ENCODE measurements at regions not wholly inside any gene's neighbourhood (a gene's known extent, or its start where the extent isn't known, plus 50 kb on each side); places are given as distances from the start of the nearest gene placed in this dataset.

DNA sequence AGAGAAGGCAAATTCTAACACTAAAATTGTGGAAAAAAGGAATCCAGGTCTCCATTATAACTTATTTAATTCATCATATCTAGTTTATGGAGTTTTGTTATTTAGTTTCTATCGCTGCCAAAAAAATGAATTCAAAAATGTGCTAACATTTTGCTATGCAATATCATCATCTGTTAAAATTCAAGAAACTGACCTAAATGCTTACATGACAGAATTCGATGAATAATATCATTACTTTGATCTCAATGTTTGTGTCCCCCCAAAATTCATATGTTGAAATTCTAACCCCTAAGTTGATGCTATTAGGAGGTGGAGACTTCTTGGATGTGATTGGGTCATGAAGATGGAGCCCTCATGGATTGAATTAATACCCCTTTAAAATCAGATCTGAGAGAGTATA, 775.0 kb downstream of the PCDH17 start:
- Mint-ChIP-seq H3K9me3 (ENCODE audit: unreplicated experiment) (no peaks in the 10 kb centered on the region), H3K4me3 (ENCODE audit: unreplicated experiment) (no peak overlapping the region), H3K4me1 (ENCODE audit: unreplicated experiment) (no peaks in the 10 kb centered on the region), H3K27me3 (ENCODE audit: unreplicated experiment) (no peaks in the 10 kb centered on the region), H3K36me3 (ENCODE audit: low read depth, unreplicated experiment) (no peaks in the 10 kb centered on the region), H3K27ac (ENCODE audit: unreplicated experiment) (no peak overlapping the region)
- no peak for TF ChIP-seq CTCF (IDR thresholded peaks at IDR 0.05; ENCODE audit: unreplicated experiment)
- no peak for DNase-seq (ENCODE audit: low spot score)

DNA sequence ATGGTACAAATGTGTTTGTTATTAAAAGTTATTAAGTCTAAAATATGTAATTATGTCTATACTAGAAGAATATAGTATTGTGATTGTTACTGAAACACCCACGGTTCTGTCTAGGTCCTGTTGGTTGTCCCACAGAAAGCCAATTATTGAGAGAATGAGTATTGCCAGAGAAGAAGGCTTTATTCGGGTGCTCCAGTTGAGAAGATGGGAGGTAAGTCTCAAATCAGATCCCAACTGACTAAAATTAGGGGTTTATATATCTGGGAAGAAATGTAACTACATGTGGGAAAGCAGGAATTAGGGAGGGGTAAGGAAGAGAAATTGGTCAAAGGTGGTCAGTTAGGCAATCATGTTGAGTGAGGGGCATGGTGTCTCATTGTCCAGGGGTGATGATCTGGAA, 798.4 kb downstream of the PCDH17 start:
- Mint-ChIP-seq H3K4me1 (ENCODE audit: unreplicated experiment) (no peaks in the 10 kb centered on the region), H3K27ac (ENCODE audit: unreplicated experiment) (no peak overlapping the region), H3K9me3 (ENCODE audit: unreplicated experiment) (peaks cover 13% of the 10 kb centered on the region), H3K27me3 (ENCODE audit: unreplicated experiment) (no peaks in the 10 kb centered on the region), H3K4me3 (ENCODE audit: unreplicated experiment) (no peak overlapping the region), H3K36me3 (ENCODE audit: low read depth, unreplicated experiment) (peaks cover 12% of the 10 kb centered on the region)
- TF ChIP-seq CTCF (IDR thresholded peaks at IDR 0.05; ENCODE audit: unreplicated experiment): no peak
- no peak for DNase-seq (ENCODE audit: low spot score)

DNA sequence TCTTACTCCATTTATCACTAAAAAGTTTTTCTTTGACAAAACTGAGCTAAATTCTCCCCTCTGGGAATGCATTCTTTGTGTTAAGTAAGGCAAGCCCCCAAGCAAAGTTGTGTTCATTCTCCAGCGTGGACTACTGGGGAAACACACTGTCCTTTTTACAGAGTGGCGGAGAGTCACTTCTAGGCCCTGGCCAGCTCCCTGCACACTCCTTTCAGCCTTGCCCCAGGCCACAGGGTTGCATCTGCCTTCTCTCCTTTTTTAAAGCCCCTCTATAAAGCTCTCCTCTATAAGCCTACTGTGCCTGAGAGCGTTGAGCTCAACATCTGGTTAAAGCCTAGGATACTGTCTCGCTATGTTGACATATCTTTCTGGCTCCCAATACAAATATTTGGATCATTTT, 803.4 kb downstream of the PCDH17 start:
- TF ChIP-seq CTCF (IDR thresholded peaks at IDR 0.05; ENCODE audit: unreplicated experiment): no peak
- peaks cover 3% of the 10 kb centered on the region for H3K9me3 Mint-ChIP-seq (ENCODE audit: unreplicated experiment)
- no peak overlapping the region for H3K4me3 Mint-ChIP-seq (ENCODE audit: unreplicated experiment)
- no peak for DNase-seq (ENCODE audit: low spot score)
- no peak overlapping the region for H3K27ac Mint-ChIP-seq (ENCODE audit: unreplicated experiment)
- H3K4me1 Mint-ChIP-seq (ENCODE audit: unreplicated experiment): no peaks in the 10 kb centered on the region
- H3K27me3 Mint-ChIP-seq (ENCODE audit: unreplicated experiment): no peaks in the 10 kb centered on the region
- peaks cover 4% of the 10 kb centered on the region for H3K36me3 Mint-ChIP-seq (ENCODE audit: low read depth, unreplicated experiment)

GRCh38 chr13:58437427-58437826, 805.9 kb downstream of the PCDH17 start:
- no peak overlapping the region for H3K4me3 Mint-ChIP-seq (ENCODE audit: unreplicated experiment)
- DNase-seq (ENCODE audit: low spot score): no peak
- no peak overlapping the region for H3K27ac Mint-ChIP-seq (ENCODE audit: unreplicated experiment)
- H3K27me3 Mint-ChIP-seq (ENCODE audit: unreplicated experiment): no peaks in the 10 kb centered on the region
- H3K36me3 Mint-ChIP-seq (ENCODE audit: low read depth, unreplicated experiment): no peaks in the 10 kb centered on the region
- no peaks in the 10 kb centered on the region for H3K4me1 Mint-ChIP-seq (ENCODE audit: unreplicated experiment)
- no peaks in the 10 kb centered on the region for H3K9me3 Mint-ChIP-seq (ENCODE audit: unreplicated experiment)
- TF ChIP-seq CTCF (IDR thresholded peaks at IDR 0.05; ENCODE audit: unreplicated experiment): no peak

DNA sequence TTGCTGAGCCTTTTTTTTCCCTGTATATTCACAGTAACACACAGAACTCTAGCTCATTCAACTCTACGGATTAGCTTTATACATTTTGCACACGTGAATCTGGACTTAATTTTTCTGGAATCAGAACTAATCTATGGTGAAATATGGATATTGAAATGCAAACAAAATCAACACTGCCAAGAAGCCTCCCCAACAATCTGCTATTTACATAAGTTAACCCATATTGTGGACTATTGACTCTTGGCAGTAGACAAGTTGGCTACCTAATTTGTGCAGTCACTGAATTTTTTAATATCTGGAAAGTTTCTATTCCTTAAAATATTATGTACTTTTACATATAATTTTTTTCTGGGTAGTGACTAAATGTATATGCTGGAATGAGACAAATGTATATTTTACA, 815.4 kb downstream of the PCDH17 start:
- no peak for DNase-seq (ENCODE audit: low spot score)
- H3K36me3 Mint-ChIP-seq (ENCODE audit: low read depth, unreplicated experiment): no peaks in the 10 kb centered on the region
- H3K27ac Mint-ChIP-seq (ENCODE audit: unreplicated experiment): no peak overlapping the region
- H3K4me1 Mint-ChIP-seq (ENCODE audit: unreplicated experiment): no peaks in the 10 kb centered on the region
- no peaks in the 10 kb centered on the region for H3K9me3 Mint-ChIP-seq (ENCODE audit: unreplicated experiment)
- no peak for TF ChIP-seq CTCF (IDR thresholded peaks at IDR 0.05; ENCODE audit: unreplicated experiment)
- no peaks in the 10 kb centered on the region for H3K27me3 Mint-ChIP-seq (ENCODE audit: unreplicated experiment)
- H3K4me3 Mint-ChIP-seq (ENCODE audit: unreplicated experiment): no peak overlapping the region

All from endothelial cell (in vitro differentiated cells).